ENCODE measurements at regions not wholly inside any gene's neighbourhood (a gene's known extent, or its start where the extent isn't known, plus 50 kb on each side); places are given as distances from the start of the nearest gene placed in this dataset.

GRCh38 chr7:42805601-42806000 lies 106.3 kb downstream of the C7orf25 start:
- peak; percentile 17 for DNase-seq (ENCODE audit: unreplicated experiment)
- H3K36me3 Mint-ChIP-seq (ENCODE audit: insufficient read depth, unreplicated experiment) = no peaks in the 10 kb centered on the region
- intact Hi-C loops (cut with micrococcal nuclease) = no loop called here
- peaks cover 7% of the 10 kb centered on the region for H3K9me3 Mint-ChIP-seq (ENCODE audit: unreplicated experiment)
- CTCF ChIA-PET = interaction anchor here (0.6 kb wide), 1 partner anchor 13 kb away, joined by 4 read pairs; no protein-coding TSS in a partner anchor
- H3K27me3 Mint-ChIP-seq (ENCODE audit: insufficient read depth, unreplicated experiment) = no peaks in the 10 kb centered on the region
- TF ChIP-seq CTCF (IDR thresholded peaks at IDR 0.05; ENCODE audit: unreplicated experiment) = no peak
- no peak overlapping the region for H3K4me3 Mint-ChIP-seq (ENCODE audit: unreplicated experiment)
- no peaks in the 10 kb centered on the region for H3K4me1 Mint-ChIP-seq (ENCODE audit: insufficient read depth, unreplicated experiment)
- POLR2A ChIA-PET = interaction anchor here (0.6 kb wide), 1 partner anchor 91 kb away, joined by 3 read pairs; no protein-coding TSS in a partner anchor
- no TSS peak for BruUV-seq (replicated peaks)
- H3K27ac Mint-ChIP-seq (ENCODE audit: low read depth, unreplicated experiment) = no peak overlapping the region

- no peaks in the 10 kb centered on the region for H3K36me3 Mint-ChIP-seq (ENCODE audit: insufficient read depth, unreplicated experiment)
- H3K27ac Mint-ChIP-seq (ENCODE audit: low read depth, unreplicated experiment) = no peak overlapping the region
- DNase-seq (ENCODE audit: unreplicated experiment) = no peak
- H3K4me1 Mint-ChIP-seq (ENCODE audit: insufficient read depth, unreplicated experiment) = peaks cover 6% of the 10 kb centered on the region
- BruUV-seq (replicated peaks) = no TSS peak
- CTCF ChIA-PET = no interaction called here
- no peak for TF ChIP-seq CTCF (IDR thresholded peaks at IDR 0.05; ENCODE audit: unreplicated experiment)
- H3K27me3 Mint-ChIP-seq (ENCODE audit: insufficient read depth, unreplicated experiment) = no peaks in the 10 kb centered on the region
- no peak overlapping the region for H3K4me3 Mint-ChIP-seq (ENCODE audit: unreplicated experiment)
- POLR2A ChIA-PET = no interaction called here
- intact Hi-C loops (cut with micrococcal nuclease) = no loop called here
- H3K9me3 Mint-ChIP-seq (ENCODE audit: unreplicated experiment) = peaks cover 16% of the 10 kb centered on the region
Measured at GRCh38 chr7:42794673-42795072, 117.2 kb downstream of the C7orf25 start.

- Mint-ChIP-seq H3K27ac (ENCODE audit: low read depth, unreplicated experiment) (no peak overlapping the region), H3K36me3 (ENCODE audit: insufficient read depth, unreplicated experiment) (no peaks in the 10 kb centered on the region), H3K4me3 (ENCODE audit: unreplicated experiment) (no peak overlapping the region), H3K4me1 (ENCODE audit: insufficient read depth, unreplicated experiment) (peaks cover 6% of the 10 kb centered on the region), H3K9me3 (ENCODE audit: unreplicated experiment) (peaks cover 8% of the 10 kb centered on the region), H3K27me3 (ENCODE audit: insufficient read depth, unreplicated experiment) (no peaks in the 10 kb centered on the region)
- CTCF ChIA-PET = interaction anchor here (0.6 kb wide), 2 partner anchors 59 to 708 kb away, joined by 3 to 4 read pairs; no protein-coding TSS in a partner anchor
- DNase-seq (ENCODE audit: unreplicated experiment) = no peak
- POLR2A ChIA-PET = interaction anchor here (0.6 kb wide), 1 partner anchor 1949 kb away, joined by 3 read pairs; no protein-coding TSS in a partner anchor
- no peak for TF ChIP-seq CTCF (IDR thresholded peaks at IDR 0.05; ENCODE audit: unreplicated experiment)
- no TSS peak for BruUV-seq (replicated peaks)
- intact Hi-C loops (cut with micrococcal nuclease) = no loop called here
Measured at GRCh38 chr7:42792841-42793240, 119.0 kb downstream of the C7orf25 start.

GRCh38 chr7:42790196-42790595 lies 121.7 kb downstream of the C7orf25 start:
- no peak overlapping the region for H3K4me3 Mint-ChIP-seq (ENCODE audit: unreplicated experiment)
- ChIA-PET POLR2A (no interaction called here), CTCF (no interaction called here)
- H3K9me3 Mint-ChIP-seq (ENCODE audit: unreplicated experiment) = no peaks in the 10 kb centered on the region
- H3K27ac Mint-ChIP-seq (ENCODE audit: low read depth, unreplicated experiment) = no peak overlapping the region
- BruUV-seq (replicated peaks) = no TSS peak
- H3K36me3 Mint-ChIP-seq (ENCODE audit: insufficient read depth, unreplicated experiment) = no peaks in the 10 kb centered on the region
- TF ChIP-seq CTCF (IDR thresholded peaks at IDR 0.05; ENCODE audit: unreplicated experiment) = no peak
- peaks cover 6% of the 10 kb centered on the region for H3K4me1 Mint-ChIP-seq (ENCODE audit: insufficient read depth, unreplicated experiment)
- intact Hi-C loops (cut with micrococcal nuclease) = no loop called here
- no peaks in the 10 kb centered on the region for H3K27me3 Mint-ChIP-seq (ENCODE audit: insufficient read depth, unreplicated experiment)
- DNase-seq (ENCODE audit: unreplicated experiment) = peak; percentile 66
